HG02610 (cell line): ENCODE measurements at regions not wholly inside any gene's neighbourhood (a gene's known extent, or its start where the extent isn't known, plus 50 kb on each side); places are given as distances from the start of the nearest gene placed in this dataset.
"Not testable (repeated sequence)": the region's sequence is repeated elsewhere in the genome, so short reads cannot be mapped to it uniquely, and the experiment has no call there.

Experiments
- ATAC-seq: cut with Tn5 transposase; IDR thresholded peaks from one replicate; pipeline ENCODE4 v1.9.1; 2021; ENCODE audit warnings: mild to moderate bottlenecking, moderate library complexity; ENCODE audit not compliant: unreplicated experiment

- no peak for ATAC-seq
Observed at GRCh38 chr14:56996721-56997399, 186.6 kb upstream of the OTX2 start.

GRCh38 chr14:56995010-56995409 lies 184.7 kb upstream of the OTX2 start:
- ATAC-seq = no peak

- ATAC-seq = no peak
Observed at GRCh38 chr14:56992332-56992820, 182.1 kb upstream of the OTX2 start.

DNA sequence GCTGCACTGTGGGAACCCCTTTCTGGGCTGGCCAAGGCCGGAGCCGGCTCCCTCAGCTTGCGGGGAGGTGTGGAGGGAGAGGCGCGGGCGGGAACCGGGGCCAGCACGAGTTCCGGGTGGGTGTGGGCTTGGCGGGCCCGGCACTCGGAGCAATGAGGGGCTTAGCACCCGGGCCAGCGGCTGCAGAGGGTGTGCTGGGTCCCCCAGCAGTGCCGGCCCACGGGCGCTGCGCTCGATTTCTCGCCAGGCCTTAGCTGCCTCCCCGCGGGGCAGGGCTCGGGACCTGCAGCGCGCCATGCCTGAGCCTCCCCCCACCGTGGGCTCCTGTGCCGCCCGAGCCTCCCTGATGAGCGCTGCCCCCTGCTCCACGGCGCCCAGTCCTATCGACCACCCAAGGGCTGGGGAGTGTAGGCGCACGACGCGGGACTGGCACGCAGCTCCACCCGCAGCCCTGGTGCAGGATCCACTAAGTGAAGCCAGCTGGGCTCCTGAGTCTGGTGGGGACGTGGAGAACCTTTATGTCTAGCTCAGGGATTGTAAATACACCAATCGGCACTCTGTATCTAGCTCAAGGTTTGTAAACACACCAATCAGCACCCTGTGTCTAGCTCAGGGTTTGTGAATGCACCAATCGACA lies 180.8 kb upstream of the OTX2 start:
- not testable (repeated sequence) for ATAC-seq

DNA sequence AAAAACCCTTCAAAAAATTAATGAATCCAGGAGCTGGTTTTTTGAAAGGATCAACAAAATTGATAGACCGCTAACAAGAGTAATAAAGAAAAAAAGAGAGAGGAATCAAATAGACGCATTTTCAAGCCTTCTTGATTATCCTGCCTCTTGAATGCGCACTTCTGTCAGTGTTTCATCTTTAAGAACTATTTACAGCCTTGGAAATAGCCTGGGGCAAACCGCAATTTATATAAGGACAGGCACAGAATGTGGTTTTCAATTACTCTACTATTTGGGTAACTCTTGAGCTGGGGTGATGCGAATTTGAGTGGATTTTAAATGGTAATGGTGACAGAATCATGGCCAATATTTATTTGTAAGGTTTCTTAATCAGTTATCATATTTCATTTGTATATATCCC lies 179.1 kb upstream of the OTX2 start:
- no peak for ATAC-seq

GRCh38 chr14:56979936-56980335 lies 169.7 kb upstream of the OTX2 start:
- ATAC-seq = no peak

GRCh38 chr14:56976211-56976610 lies 165.9 kb upstream of the OTX2 start:
- no peak for ATAC-seq

DNA sequence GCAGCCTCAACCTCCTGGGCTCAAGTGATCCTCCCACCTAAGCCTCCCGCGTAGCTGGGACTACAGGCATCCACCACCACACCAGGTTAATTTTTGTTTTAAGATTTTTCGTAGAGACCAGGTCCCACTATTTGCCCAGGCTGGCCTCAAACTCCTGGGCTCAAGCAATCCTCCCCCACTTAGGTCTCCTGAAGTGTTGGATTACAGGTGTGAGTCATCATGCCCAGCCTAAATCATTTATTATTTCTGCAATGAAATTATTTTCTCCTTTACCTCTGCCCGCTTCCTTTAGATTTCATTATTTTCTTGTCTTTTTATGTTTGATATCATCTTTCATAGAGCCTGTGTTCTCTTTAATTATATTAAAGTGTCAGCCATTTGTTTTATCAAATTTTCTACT lies 165.2 kb upstream of the OTX2 start:
- no peak for ATAC-seq

- no peak for ATAC-seq
Observed at GRCh38 chr14:56972948-56973347, 162.7 kb upstream of the OTX2 start.

DNA sequence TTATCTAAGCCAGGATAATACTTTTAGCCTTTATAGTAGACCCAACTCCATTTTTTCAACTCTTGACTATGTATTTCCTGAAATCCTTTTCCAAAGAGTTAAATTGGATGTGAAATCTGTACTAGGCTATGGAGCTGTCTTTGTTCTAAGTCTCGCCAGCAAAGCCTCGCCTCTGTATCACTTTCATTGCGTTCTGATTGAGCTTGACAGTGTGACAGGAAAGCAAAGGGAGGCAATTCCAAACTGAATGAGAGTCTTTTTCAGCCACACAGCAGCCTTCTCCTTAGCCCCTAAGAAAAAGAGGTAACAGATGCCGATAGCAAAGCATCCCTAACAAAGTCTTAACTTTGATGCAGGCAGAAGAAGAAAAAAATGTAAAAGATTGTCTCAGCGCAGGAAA lies 154.6 kb upstream of the OTX2 start:
- ATAC-seq = no peak

DNA sequence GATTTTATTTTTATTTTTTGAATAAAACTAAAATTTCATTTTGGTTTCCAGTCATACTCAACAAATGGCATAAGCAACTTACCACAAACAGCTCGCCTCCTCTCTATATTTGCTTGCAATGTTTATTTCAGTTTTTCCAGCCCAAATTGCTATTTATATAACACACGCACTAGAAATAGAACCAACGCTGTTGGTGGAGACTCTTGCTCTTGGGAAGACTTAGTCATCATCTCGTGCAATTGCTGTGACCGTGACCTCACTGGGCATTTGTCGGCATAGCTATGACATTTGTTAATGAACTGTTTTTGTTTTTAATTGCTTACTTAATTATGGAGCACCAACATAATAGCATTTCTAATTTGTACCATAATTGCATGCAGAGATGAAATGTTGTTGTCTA lies 153.1 kb upstream of the OTX2 start:
- ATAC-seq = no peak

DNA sequence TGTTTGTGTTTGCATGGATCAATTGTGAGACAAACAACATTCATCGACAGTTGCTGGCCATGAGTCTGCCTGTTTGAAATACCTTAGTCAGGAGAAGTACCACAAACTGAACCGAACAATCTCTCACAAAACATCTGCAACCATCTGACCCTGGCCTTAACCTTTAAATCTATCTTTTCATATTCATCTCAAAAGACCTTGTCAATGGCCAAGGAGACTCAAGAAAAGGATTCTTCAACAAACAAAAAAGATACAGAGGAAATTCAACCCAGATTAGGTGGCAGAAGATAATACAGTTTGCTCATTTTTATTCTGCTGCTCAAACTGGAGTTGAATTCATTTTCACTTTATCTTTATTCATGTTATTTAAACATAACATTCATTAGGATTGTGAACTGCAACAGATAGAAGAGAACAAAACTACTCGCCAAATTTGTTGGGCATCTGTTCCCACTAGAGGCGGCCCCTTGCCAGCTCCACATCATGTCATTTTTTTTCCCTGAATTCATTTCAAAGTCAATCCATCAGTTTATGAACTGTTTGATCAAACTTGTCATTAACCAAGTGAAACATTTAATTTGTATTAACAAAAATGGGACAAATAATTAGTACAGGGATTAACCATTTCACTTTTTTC lies 152.3 kb upstream of the OTX2 start:
- ATAC-seq = no peak

DNA sequence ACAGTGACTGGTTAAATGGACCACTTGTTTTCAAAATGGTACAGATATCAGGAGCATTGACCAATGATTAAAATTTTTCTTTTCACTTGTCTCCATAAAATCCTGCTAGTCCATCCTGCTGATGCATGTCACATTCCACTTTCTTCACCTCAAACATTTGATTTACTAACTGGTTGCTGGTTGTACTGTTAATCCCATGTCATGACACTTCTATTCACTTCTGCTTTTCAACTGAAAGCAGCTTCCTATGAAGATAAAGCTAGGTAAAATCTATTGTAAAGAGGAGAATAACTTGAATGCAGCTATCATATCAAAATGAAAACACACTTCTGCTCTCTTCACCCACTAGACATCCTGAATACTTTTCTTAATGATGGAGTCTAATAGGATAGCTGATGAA lies 149.6 kb upstream of the OTX2 start:
- ATAC-seq = no peak

DNA sequence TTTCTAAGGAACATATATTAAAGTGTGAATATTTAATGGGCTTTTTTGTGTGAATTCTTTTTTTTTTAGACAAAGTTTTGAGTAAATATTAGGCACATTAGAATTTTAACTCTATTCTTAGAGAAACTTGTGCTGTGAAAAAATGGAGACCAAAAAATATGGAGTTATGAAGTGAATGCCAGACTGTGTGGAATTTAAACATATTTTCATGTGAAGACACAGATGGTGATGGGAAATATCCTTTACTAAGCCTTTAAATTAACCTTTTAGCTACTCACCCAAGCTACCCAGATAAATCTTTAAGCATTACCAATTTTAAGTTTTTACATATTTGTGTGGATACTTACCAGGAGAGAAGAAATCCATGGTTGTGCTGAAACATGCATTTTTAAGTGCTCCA lies 148.8 kb upstream of the OTX2 start:
- ATAC-seq = no peak

GRCh38 chr14:56956182-56956581 lies 145.9 kb upstream of the OTX2 start:
- no peak for ATAC-seq

DNA sequence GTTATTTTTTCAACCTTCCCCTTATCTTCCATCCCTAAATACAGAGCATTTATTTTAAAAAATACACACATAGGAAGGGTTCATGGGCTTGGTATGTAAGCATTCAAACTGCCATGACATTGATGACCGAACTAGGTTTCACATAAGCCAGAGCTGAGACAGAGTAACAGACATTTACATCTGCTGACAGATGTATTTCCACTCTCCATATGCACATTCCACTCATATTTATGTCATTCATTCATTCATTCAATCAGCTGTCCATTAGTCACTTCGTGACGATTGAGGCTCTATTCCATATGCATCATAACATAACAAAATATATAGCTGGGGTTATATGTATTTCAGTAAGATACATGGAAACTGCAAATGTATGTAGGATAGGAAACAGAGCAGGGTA lies 145.5 kb upstream of the OTX2 start:
- no peak for ATAC-seq

DNA sequence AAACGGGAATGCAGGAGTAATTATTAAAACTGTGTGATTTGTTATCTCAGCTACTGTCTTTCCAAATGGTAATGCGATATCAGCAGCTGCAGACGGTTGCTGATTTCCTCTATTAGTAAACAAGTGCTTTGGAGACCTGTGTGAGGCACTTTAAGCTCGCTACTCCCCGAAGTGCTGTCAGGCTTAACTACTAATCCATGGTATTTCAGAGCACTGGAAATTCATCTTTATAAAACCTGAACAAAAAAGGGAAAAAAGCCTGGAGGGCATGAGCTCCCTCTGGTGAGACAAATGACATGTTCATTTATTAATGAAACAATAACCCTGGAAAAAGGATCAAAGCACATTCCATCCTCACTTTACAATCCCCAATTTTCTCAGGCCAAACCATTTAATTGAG lies 143.6 kb upstream of the OTX2 start:
- ATAC-seq = no peak

- ATAC-seq = no peak
Observed at GRCh38 chr14:56952766-56953473, 142.6 kb upstream of the OTX2 start.

GRCh38 chr14:56949828-56950227 lies 139.5 kb upstream of the OTX2 start:
- no peak for ATAC-seq

GRCh38 chr14:56945291-56945690 lies 135.0 kb upstream of the OTX2 start:
- no peak for ATAC-seq

DNA sequence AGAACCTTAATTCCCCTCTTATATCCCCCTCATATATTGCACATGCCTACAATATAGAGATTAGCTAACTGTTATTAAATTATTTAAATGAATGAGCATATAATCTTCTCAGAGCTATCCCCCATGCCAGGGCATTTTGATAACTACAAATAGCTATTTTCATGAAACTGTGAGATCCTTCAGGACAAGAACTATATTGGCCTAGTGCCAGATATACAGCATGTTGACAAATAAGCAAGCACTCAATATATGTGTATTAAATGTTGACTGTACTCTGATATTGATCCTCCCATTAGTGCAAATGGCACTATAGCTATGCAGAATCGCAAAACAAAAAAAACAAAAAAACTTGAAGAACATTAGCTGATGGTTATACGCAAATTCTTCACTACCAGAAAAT lies 134.1 kb upstream of the OTX2 start:
- ATAC-seq = no peak

- ATAC-seq = no peak
Observed at GRCh38 chr14:56933446-56933845, 123.2 kb upstream of the OTX2 start.
